GM23338 (cell line): ENCODE measurements at regions not wholly inside any gene's neighbourhood (a gene's known extent, or its start where the extent isn't known, plus 50 kb on each side); places are given as distances from the start of the nearest gene placed in this dataset.

Experiments used
- ATAC-seq: fragments of 200-7000 bp; cut with Tn5 transposase; 3 replicates; pipeline ENCODE4 v1.9.1; 2020
- DNase-seq: peaks from one replicate; pipeline ENCODE4 v3.0.0-alpha.2; 2015; ENCODE audit warnings: low spot score
- H2AFZ ChIP-seq: fragments of 200-600 bp; sonication (generic); 2 replicates; pipeline ENCODE4 v1.8.0; 2016; ENCODE audit warnings: antibody characterized with exemption, mild to moderate bottlenecking, moderate library complexity
- H3F3A ChIP-seq: fragments of 200-600 bp; sonication (generic); replicated peaks from 2 replicates; pipeline ENCODE4 v1.8.0; 2017; ENCODE audit warnings: antibody characterized with exemption, mixed run types, low read depth
- H3K27ac ChIP-seq: fragments of 200-600 bp; sonication (generic); 2 replicates; pipeline ENCODE4 v1.6.1; 2016; ENCODE audit warnings: low read depth
- H3K27me3 ChIP-seq: fragments of 200-600 bp; sonication (generic); 2 replicates; pipeline ENCODE4 v1.8.0; 2016; ENCODE audit warnings: mild to moderate bottlenecking, mixed run types, moderate library complexity; ENCODE audit not compliant: insufficient read depth
- H3K36me3 ChIP-seq: fragments of 200-600 bp; sonication (generic); 2 replicates; pipeline ENCODE4 v1.8.0; 2016; ENCODE audit warnings: mild to moderate bottlenecking; ENCODE audit not compliant: insufficient read depth
- H3K4me1 ChIP-seq: fragments of 200-600 bp; sonication (generic); 2 replicates; pipeline ENCODE4 v1.8.0; 2016; ENCODE audit warnings: mild to moderate bottlenecking, moderate library complexity; ENCODE audit not compliant: insufficient read depth
- H3K4me2 ChIP-seq: fragments of 200-600 bp; sonication (generic); 2 replicates; pipeline ENCODE4 v1.7.1; 2017; ENCODE audit warnings: mixed run types
- H3K4me3 ChIP-seq: fragments of 200-600 bp; sonication (generic); 2 replicates; pipeline ENCODE4 v1.6.1; 2016; ENCODE audit warnings: mixed run types
- H3K79me2 ChIP-seq: fragments of 200-600 bp; sonication (generic); replicated peaks from 2 replicates; pipeline ENCODE4 v1.8.0; 2017; ENCODE audit warnings: mild to moderate bottlenecking; ENCODE audit not compliant: insufficient read depth
- H3K9me2 ChIP-seq: fragments of 200-600 bp; sonication (generic); 2 replicates; pipeline ENCODE4 v1.8.0; 2017; ENCODE audit not compliant: insufficient read depth
- H4K20me1 ChIP-seq: fragments of 200-600 bp; sonication (generic); replicated peaks from 2 replicates; pipeline ENCODE4 v1.8.0; 2017; ENCODE audit warnings: mild to moderate bottlenecking; ENCODE audit not compliant: insufficient read depth
- H3K27ac Mint-ChIP-seq: 2 replicates; pipeline ENCODE4 v1.8.0; 2020; ENCODE audit warnings: inconsistent platforms, mild to moderate bottlenecking, moderate library complexity, mixed read lengths
- H3K27me3 Mint-ChIP-seq: 3 replicates; pipeline ENCODE4 v1.8.0; 2022; ENCODE audit warnings: low read depth, mild to moderate bottlenecking, moderate library complexity, mixed read lengths, inconsistent platforms; ENCODE audit not compliant: insufficient read depth, poor library complexity
- H3K36me3 Mint-ChIP-seq: 3 replicates; pipeline ENCODE4 v1.8.0; 2021; ENCODE audit warnings: low read depth, mild to moderate bottlenecking, inconsistent platforms, moderate library complexity, mixed read lengths
- H3K4me1 Mint-ChIP-seq: 3 replicates; pipeline ENCODE4 v1.8.0; 2020; ENCODE audit warnings: mild to moderate bottlenecking, inconsistent platforms, mixed read lengths
- H3K4me3 Mint-ChIP-seq: 3 replicates; pipeline ENCODE4 v1.8.0; 2021; ENCODE audit warnings: moderate library complexity, mild to moderate bottlenecking, inconsistent platforms, mixed read lengths
- H3K9me3 Mint-ChIP-seq: 3 replicates; pipeline ENCODE4 v1.8.0; 2020; ENCODE audit warnings: moderate library complexity, mild to moderate bottlenecking, inconsistent platforms, mixed read lengths
- CREB1 ChIP-seq: fragments of 250-450 bp; sonication (Bioruptor Pico); IDR thresholded peaks from 2 replicates; pipeline ENCODE4 v1.5.0; 2020; ENCODE audit warnings: low read depth, mild to moderate bottlenecking, moderate library complexity
- ETS1 ChIP-seq: IDR thresholded peaks from 2 replicates; pipeline ENCODE4 v1.6.1; 2016; ENCODE audit warnings: antibody characterized with exemption
- EZH2 ChIP-seq: fragments of 200-600 bp; sonication (generic); IDR thresholded peaks from one replicate; pipeline ENCODE4 v1.8.0; 2017; ENCODE audit warnings: antibody characterized with exemption, mild to moderate bottlenecking, low read depth; ENCODE audit not compliant: unreplicated experiment
- EZH2phosphoT487 ChIP-seq: fragments of 200-600 bp; sonication (generic); IDR thresholded peaks from one replicate; pipeline ENCODE4 v1.8.1; 2018; ENCODE audit warnings: antibody characterized with exemption; ENCODE audit not compliant: unreplicated experiment
- NANOG ChIP-seq: IDR thresholded peaks from 2 replicates; pipeline ENCODE4 v1.6.1; 2016; ENCODE audit warnings: antibody characterized with exemption, borderline replicate concordance
- POLR2AphosphoS5 ChIP-seq: IDR thresholded peaks from 2 replicates; pipeline ENCODE4 v1.6.1; 2016; ENCODE audit warnings: antibody characterized with exemption, low read depth
- STAT1 ChIP-seq: IDR thresholded peaks from one replicate; pipeline ENCODE4 v1.6.1; 2016; ENCODE audit warnings: antibody characterized with exemption; ENCODE audit not compliant: unreplicated experiment
- ZNF114 ChIP-seq: fragments of 250-450 bp; sonication (Bioruptor Pico); IDR thresholded peaks from 2 replicates; pipeline ENCODE4 v1.5.0; 2020; ENCODE audit warnings: mild to moderate bottlenecking, moderate library complexity
- ZNF331 ChIP-seq: fragments of 250-450 bp; sonication (Bioruptor Pico); IDR thresholded peaks from 2 replicates; pipeline ENCODE4 v1.5.0; 2020; ENCODE audit warnings: low read depth, mild to moderate bottlenecking, moderate library complexity
- ZNF462 ChIP-seq: fragments of 250-450 bp; sonication (Bioruptor Pico); IDR thresholded peaks from 2 replicates; pipeline ENCODE4 v1.5.0; 2020; ENCODE audit warnings: mild to moderate bottlenecking, moderate library complexity

GRCh38 chr17:45703806-45704205, 80.3 kb upstream of the CRHR1 start (continued):
- TF ChIP-seq ZNF462 (CRISPR knock-in tag) (no peak), ETS1 (no peak), EZH2phosphoT487 (no peak), NANOG (no peak), STAT1 (no peak), POLR2AphosphoS5 (no peak), ZNF114 (CRISPR knock-in tag) (no peak), ZNF331 (no peak), CREB1 (CRISPR knock-in tag) (no peak), EZH2 (no peak)

GRCh38 chr17:45704251-45704650, 79.9 kb upstream of the CRHR1 start:
- H3K4me1 Mint-ChIP-seq, result peaks cover 15% of the 10 kb centered on the region; the same call in 2 of the 3 replicates
- Histone ChIP-seq H2AFZ (no peak overlapping the region), H3K9me2 (no peaks in the 10 kb centered on the region), H3K4me3 (no peak overlapping the region), H3F3A (no peaks in the 10 kb centered on the region), H3K79me2 (no peaks in the 10 kb centered on the region), H3K36me3 (no peaks in the 10 kb centered on the region), H3K4me2 (no peak overlapping the region), H3K27ac (no peak overlapping the region), H3K27me3 (no peaks in the 10 kb centered on the region), H3K4me1 (peaks cover 7% of the 10 kb centered on the region; the same call in 1 of the 2 replicates), H4K20me1 (no peaks in the 10 kb centered on the region)
- no peak overlapping the region for H3K4me3 Mint-ChIP-seq
- H3K27me3 Mint-ChIP-seq, result peaks cover 5% of the 10 kb centered on the region
- TF ChIP-seq ZNF462 (CRISPR knock-in tag), result no peak
- no peak for TF ChIP-seq CREB1 (CRISPR knock-in tag)
- H3K9me3 Mint-ChIP-seq, result no peaks in the 10 kb centered on the region
- no peak for ATAC-seq
- DNase-seq, result no peak
- H3K27ac Mint-ChIP-seq, result no peak overlapping the region
- no peaks in the 10 kb centered on the region for H3K36me3 Mint-ChIP-seq
